T follicular helper cell (primary cell): ENCODE measurements at regions not wholly inside any gene's neighbourhood (a gene's known extent, or its start where the extent isn't known, plus 50 kb on each side); places are given as distances from the start of the nearest gene placed in this dataset.
"Not testable (repeated sequence)": the region's sequence is repeated elsewhere in the genome, so short reads cannot be mapped to it uniquely, and the experiment has no call there.

Experiments used
- DNase-seq: peaks from one replicate; pipeline ENCODE4 v3.0.0-alpha.2; 2020; ENCODE audit warnings: low read depth

DNA sequence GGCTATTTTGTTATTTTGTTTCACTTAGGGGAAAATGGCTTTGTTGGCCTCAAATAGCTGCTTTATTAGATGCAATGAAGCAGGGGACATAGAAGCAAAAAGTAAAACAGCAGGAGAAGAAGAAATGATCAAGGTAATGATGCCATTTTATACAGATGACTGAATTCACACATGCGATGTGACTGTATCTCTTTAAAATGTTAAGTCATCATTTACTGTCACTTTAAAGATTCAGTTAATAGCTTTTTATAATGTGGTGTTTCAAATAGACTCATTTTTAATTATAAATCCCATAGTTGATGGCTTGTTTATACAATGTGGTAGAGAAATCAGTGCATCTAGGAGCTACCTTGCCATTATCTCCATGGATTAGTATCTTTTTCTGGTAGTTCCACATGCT is 863.9 kb upstream of the DEFB115 start:
- not testable (repeated sequence) for DNase-seq

- not testable (repeated sequence) for DNase-seq
Observed at GRCh38 chr20:30397111-30397510, 860.4 kb upstream of the DEFB115 start.

DNA sequence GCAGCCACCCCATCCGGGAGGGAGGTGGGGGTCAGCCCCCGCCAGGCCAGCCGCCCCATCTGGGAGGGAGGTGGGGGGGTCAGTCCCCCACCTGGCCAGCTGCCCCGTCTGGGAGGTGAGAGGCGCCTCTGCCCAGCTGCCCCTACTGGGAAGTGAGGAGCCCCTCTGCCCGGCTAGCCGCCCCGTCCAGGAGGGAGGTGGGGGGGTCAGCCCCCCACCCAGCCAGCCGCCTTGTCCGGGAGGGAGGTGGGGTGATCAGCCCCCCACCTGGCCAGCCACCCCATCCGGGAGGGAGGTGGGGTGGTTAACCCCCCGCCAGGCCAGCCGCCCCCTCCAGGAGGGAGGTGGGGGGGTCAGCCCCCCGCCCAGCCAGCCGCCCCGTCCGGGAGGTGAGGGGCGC is 852.4 kb upstream of the DEFB115 start:
- DNase-seq: not testable (repeated sequence)

- not testable (repeated sequence) for DNase-seq
Observed at GRCh38 chr20:30405585-30405984, 851.9 kb upstream of the DEFB115 start.

GRCh38 chr20:30406370-30406769 is 851.1 kb upstream of the DEFB115 start:
- not testable (repeated sequence) for DNase-seq

DNA sequence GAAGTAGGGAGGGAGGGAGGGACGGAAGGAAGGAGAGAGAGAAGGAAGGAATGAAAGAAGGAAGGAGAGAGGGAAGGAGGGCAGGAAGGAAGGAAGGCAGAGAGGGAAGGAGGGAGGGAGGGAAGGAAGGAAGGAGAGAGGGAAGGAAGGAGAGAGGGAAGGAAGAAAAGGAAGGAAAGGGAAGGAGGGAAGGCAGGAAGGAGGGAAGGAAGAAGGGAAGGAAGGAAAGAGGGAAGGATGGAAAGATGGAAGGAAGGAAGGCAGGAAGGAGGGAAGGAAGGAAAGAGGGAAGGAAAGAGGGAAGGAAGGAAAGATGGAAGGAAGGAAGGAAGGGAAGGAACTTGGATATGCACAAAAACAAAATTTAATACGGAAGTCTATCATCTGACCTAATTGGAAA is 844.5 kb upstream of the DEFB115 start:
- DNase-seq: no peak

DNA sequence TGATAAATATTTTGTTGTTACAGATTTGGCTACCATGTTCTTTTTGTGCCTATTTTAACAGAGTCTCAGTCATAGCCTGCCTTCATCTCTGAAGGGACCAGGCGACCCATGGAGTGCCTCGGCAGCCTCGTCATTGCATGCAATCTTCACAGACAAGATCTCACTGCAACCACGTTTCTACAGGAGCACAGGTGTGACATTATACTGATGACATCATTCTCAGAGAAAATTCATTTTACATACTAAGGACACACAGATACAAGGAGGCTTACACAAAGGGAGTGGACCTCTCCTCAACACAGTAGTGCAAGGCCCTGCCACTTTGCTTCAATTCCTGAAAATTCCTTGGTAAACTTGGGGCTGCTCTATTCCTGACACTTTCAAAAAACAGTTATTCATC is 840.1 kb upstream of the DEFB115 start:
- not testable (repeated sequence) for DNase-seq

DNA sequence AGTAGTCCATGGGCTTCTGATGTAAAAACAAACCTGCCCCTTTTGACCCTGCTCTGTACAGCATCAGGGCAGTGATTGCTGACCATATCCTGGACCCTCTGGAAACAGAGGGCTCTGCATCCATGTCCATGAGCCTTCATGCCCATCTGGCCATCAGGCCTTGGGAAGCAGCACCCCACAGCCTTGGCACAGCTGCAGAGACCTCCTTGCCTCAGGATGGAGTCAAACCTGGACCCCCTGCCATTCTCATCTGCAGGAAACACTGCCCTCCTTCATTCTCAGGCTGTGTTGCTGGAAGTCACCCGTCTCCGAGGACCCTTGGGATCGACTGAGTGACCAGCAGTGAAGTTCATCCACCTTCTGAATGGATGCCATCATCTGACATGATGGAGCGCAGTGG is 839.1 kb upstream of the DEFB115 start:
- not testable (repeated sequence) for DNase-seq

GRCh38 chr20:30419466-30419865 is 838.0 kb upstream of the DEFB115 start:
- DNase-seq: no peak

DNA sequence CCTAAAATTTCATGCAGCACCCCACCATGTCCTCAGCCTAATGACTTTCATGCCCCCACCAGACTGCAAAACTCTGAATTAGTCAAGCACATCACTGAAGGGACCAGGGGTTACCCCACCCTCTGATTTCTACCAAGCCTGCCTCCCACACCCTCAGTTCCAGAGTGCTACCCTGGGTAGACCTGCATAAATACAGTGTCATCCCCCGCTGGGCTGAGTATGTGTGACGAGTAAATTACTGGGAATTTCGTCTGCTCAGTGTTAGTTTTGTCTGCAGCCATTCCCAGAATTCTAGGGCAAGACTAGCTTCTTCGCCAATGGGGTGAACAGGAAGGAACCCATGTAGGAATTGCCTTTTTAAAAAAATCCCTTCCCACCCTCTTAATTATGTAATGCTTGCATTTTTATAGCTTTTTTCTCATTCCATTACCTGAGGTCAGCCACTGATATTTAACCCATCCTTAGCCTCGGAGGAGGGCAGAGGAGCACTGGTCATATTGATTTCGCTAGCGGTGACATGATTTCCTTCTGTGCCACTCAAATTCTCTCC is 837.5 kb upstream of the DEFB115 start:
- not testable (repeated sequence) for DNase-seq
